ENCODE measurements at regions not wholly inside any gene's neighbourhood (a gene's known extent, or its start where the extent isn't known, plus 50 kb on each side); places are given as distances from the start of the nearest gene placed in this dataset.

DNA sequence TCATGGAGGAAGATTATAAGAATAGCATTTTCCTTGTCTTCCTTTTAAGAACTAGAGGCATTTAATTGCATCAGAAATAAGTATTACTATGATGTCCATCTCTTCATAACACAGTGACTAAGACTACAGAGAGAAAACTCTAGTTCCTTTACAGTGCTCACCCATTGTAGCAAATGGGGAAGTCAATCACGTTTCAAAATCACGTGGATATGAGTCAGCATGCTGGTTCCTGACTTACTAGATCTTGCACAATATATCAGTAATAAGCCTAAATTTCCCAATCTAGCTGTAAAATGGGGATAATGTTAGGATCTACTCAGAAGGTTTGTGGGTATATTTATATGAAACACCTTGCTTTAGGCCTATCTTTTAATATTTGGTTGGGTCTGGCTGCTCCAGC is 254.8 kb upstream of the EOMES start:
- peaks cover 2% of the 10 kb centered on the region for H3K27me3 Mint-ChIP-seq
- DNase-seq, result no peak
- H3K27ac Mint-ChIP-seq, result no peak overlapping the region
- CTCF ChIA-PET, result interaction anchor here (1.3 kb wide), 1 partner anchor 12 kb away, joined by 3 read pairs; no protein-coding TSS in a partner anchor
- no peak overlapping the region for H3K4me3 Mint-ChIP-seq
- no peaks in the 10 kb centered on the region for H3K36me3 Mint-ChIP-seq
- intact Hi-C loops (cut with micrococcal nuclease), result no loop called here
- POLR2A ChIA-PET, result no interaction called here
- no peaks in the 10 kb centered on the region for H3K9me3 Mint-ChIP-seq
- no peaks in the 10 kb centered on the region for H3K4me1 Mint-ChIP-seq (ENCODE audit: low read depth)

DNA sequence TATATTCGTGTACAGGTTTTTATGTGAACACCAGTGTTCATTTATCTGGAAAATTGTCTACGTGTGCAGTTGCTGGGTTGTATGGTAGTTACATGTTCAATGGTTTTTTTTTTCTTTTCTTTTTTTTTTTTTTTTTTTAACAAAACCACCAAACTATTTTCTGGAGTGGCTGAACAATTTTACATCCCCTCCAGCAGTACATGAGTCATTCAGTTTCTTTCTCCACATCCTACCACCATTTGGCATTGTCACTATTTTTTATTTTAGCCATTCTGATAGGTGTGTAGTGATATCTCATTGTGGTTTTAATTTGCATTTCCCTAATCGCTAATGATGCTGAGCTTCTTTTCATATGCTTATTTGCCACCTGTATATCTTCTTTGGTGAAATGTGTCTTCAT is 256.3 kb upstream of the EOMES start:
- Mint-ChIP-seq H3K4me1 (ENCODE audit: low read depth) (no peaks in the 10 kb centered on the region), H3K27me3 (peaks cover 2% of the 10 kb centered on the region), H3K9me3 (no peaks in the 10 kb centered on the region), H3K4me3 (no peak overlapping the region), H3K27ac (no peak overlapping the region), H3K36me3 (no peaks in the 10 kb centered on the region)
- ChIA-PET CTCF (no interaction called here), POLR2A (no interaction called here)
- intact Hi-C loops (cut with micrococcal nuclease), result no loop called here
- DNase-seq, result no peak

DNA sequence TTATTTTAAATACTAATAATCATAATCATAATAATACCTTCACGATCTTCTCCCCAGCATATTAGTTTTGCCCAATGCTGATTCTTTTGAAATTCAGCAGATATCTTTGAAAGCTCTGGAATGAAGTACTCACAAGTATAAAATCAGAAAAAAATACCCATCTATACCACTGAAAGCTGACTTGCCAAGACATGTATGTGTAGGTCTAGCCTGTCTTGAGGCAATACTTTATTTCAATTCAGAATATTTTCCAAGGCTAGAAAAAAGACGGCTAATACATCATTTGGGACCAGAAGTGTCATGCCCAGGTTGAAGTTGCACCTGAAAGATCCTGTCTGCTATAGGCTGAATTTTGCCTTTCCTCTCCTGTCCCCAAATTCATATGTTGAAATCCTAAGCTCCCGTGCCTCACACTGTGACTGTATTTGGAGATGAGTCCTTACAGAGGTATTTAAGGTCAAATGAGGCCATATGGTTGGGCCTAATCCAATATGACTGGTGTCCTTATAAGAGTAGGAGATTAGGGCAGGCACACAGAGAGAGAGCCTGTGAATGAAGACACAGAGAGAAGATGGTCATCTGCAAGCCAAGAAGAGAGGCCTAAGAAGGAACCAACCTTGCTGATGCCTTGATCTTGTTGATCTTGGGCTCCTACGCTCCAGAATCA is 255.9 kb upstream of the CMC1 start:
- Mint-ChIP-seq H3K4me1 (ENCODE audit: low read depth) (no peaks in the 10 kb centered on the region), H3K27me3 (peaks cover 2% of the 10 kb centered on the region), H3K4me3 (no peak overlapping the region), H3K36me3 (no peaks in the 10 kb centered on the region), H3K27ac (no peak overlapping the region), H3K9me3 (no peaks in the 10 kb centered on the region)
- intact Hi-C loops (cut with micrococcal nuclease), result no loop called here
- ChIA-PET CTCF (no interaction called here), POLR2A (no interaction called here)
- no peak for DNase-seq

DNA sequence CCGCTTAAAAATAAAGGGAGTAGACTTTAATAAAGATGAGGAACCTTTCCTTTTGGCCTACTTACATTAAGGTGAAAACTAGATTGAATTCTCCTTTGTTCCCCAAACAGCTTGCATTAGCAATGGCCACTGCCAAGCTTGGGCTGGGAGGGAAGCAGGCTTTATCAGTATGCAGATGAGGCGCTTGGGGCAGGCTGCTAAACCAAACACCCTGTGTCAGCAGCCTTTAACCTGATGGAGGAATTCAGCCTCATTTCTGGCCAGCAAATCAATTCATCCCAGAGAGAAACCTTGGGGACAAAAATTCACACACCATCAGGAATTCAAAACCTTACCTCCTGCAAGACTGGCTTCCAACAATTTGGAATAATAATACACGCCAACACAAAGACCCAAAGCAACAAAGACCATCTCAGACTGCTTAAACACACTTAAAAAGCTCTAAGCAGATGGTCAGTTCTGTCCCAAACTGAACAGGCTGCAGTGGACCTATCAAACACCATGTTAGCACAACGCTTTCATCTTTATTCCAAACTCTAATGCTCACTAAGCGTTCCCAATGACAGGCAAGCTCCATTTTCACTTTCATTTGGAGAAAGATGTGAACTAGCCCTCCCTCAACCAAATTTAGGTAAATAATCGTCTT is 255.1 kb upstream of the CMC1 start:
- Mint-ChIP-seq H3K4me1 (ENCODE audit: low read depth) (no peaks in the 10 kb centered on the region), H3K4me3 (no peak overlapping the region), H3K36me3 (no peaks in the 10 kb centered on the region), H3K9me3 (no peaks in the 10 kb centered on the region), H3K27me3 (no peaks in the 10 kb centered on the region), H3K27ac (no peak overlapping the region)
- POLR2A ChIA-PET, result no interaction called here
- intact Hi-C loops (cut with micrococcal nuclease), result no loop called here
- CTCF ChIA-PET, result no interaction called here
- no peak for DNase-seq

DNA sequence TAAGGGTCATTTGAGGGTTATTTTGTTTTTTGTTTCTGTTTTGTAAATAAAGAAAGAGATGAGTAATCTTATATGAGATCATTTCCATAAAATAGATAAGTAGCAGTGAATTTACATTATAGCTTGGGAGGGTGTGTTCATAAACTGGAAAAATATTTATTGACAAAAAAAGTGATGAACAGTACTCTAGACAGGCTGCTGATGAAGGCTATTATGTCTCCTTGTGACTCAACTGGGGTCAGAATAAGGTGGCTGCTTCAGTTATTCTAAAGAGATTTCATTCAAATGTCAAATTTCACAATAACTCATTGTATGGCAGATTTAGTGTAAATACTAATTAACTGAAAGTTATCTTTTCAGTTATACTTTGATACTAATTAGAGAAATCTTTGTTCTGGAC is 251.1 kb upstream of the CMC1 start:
- ChIA-PET CTCF (no interaction called here), POLR2A (no interaction called here)
- Mint-ChIP-seq H3K27ac (no peak overlapping the region), H3K4me1 (ENCODE audit: low read depth) (no peaks in the 10 kb centered on the region), H3K36me3 (no peaks in the 10 kb centered on the region), H3K27me3 (no peaks in the 10 kb centered on the region), H3K4me3 (no peak overlapping the region), H3K9me3 (no peaks in the 10 kb centered on the region)
- intact Hi-C loops (cut with micrococcal nuclease), result no loop called here
- DNase-seq, result no peak

DNA sequence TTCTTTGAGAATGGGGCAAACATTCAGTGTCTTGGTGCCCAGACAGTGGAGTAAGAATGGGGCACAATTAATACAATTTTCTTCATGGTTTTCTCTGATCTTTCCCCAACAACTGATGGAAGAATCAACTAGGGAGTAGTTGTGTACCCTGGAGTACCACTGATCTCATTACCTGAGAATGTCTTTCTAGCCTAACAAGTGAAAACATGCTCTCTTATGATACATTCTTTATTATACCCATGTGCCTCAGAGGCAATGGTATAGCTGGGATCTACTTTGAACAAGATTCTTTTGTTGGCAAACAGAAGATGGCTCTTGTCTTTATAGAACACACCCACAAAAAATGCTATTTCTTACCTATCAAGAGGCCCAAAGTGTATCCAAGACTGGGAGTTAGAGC is 250.6 kb upstream of the CMC1 start:
- Mint-ChIP-seq H3K9me3 (no peaks in the 10 kb centered on the region), H3K27ac (no peak overlapping the region), H3K36me3 (no peaks in the 10 kb centered on the region), H3K27me3 (no peaks in the 10 kb centered on the region), H3K4me3 (no peak overlapping the region), H3K4me1 (ENCODE audit: low read depth) (no peaks in the 10 kb centered on the region)
- no peak for DNase-seq
- ChIA-PET CTCF (no interaction called here), POLR2A (no interaction called here)
- intact Hi-C loops (cut with micrococcal nuclease), result no loop called here

DNA sequence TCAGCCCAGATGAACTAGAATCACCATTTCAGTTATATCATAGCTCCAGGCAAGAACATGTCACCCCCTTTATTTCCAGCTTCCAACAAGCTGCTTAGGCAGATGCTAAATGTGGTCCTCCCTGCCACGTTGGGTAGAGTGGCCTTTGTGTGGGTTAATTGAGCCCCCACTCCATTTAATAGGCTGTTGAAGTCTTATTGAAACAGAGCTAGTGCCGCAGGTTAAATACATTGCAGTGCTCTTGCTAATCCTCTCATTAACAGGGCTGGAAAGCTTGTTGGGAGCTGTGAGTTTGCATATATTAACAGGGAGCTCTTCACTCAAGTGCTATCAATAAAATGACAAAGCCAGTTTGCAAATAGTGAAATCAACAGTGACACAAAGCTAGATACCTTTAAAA is 248.4 kb upstream of the CMC1 start:
- CTCF ChIA-PET, result no interaction called here
- Mint-ChIP-seq H3K4me3 (no peak overlapping the region), H3K36me3 (no peaks in the 10 kb centered on the region), H3K27me3 (no peaks in the 10 kb centered on the region), H3K27ac (no peak overlapping the region), H3K4me1 (ENCODE audit: low read depth) (no peaks in the 10 kb centered on the region), H3K9me3 (peaks cover 3% of the 10 kb centered on the region)
- intact Hi-C loops (cut with micrococcal nuclease), result no loop called here
- POLR2A ChIA-PET, result no interaction called here
- DNase-seq, result no peak

DNA sequence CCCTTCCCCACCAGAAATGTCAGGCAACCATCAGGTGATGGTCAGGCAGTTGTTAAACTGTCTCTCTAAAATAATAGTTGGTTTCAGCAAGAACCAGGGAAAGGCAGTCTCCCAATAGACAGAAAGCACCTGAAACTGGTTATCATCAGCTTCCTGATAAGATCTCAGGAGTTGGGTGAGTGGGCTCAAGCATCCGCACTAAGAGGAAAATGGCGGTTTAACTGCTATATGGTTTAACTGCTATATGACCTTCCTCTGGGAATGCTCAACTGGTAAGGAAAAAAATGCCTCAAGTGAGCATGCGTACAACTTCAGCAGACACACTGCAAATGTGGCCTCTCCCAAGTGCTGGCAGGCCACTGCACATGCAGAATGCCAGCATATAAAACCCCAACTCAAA is 240.8 kb upstream of the CMC1 start:
- Mint-ChIP-seq H3K27me3 (no peaks in the 10 kb centered on the region), H3K4me3 (no peak overlapping the region), H3K36me3 (peaks cover 6% of the 10 kb centered on the region), H3K27ac (no peak overlapping the region), H3K4me1 (ENCODE audit: low read depth) (no peaks in the 10 kb centered on the region), H3K9me3 (peaks cover 17% of the 10 kb centered on the region)
- POLR2A ChIA-PET, result interaction anchor here (1.4 kb wide), 1 partner anchor 10 kb away, joined by 3 read pairs; no protein-coding TSS in a partner anchor
- intact Hi-C loops (cut with micrococcal nuclease), result no loop called here
- no peak for DNase-seq
- CTCF ChIA-PET, result no interaction called here

DNA sequence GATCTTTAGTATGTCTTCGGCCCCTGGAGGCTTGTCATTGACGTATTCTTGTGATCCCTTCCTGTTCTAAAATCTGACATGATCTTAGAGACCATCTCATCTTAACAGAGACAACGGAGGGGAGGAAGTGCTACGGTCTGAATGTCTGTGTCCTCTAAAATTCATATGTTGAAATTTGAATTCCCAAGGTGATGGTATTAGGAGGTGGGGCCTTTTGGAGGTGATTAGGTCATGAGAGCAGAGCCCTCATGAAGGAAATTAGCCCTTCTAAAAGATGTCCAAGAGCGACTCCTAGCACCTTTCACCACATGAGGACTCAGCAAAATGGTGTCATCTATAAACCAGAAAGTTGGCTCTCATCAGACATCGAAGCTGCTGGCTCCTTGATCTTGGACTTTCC is 233.2 kb upstream of the CMC1 start:
- intact Hi-C loops (cut with micrococcal nuclease), result no loop called here
- Mint-ChIP-seq H3K27ac (no peak overlapping the region), H3K36me3 (peaks cover 1% of the 10 kb centered on the region), H3K27me3 (no peaks in the 10 kb centered on the region), H3K4me3 (no peak overlapping the region), H3K9me3 (peaks cover 3% of the 10 kb centered on the region), H3K4me1 (ENCODE audit: low read depth) (no peaks in the 10 kb centered on the region)
- DNase-seq, result no peak
- ChIA-PET POLR2A (no interaction called here), CTCF (interaction anchor here (1.4 kb wide), 1 partner anchor 296 kb away, joined by 4 read pairs; no protein-coding TSS in a partner anchor)

DNA sequence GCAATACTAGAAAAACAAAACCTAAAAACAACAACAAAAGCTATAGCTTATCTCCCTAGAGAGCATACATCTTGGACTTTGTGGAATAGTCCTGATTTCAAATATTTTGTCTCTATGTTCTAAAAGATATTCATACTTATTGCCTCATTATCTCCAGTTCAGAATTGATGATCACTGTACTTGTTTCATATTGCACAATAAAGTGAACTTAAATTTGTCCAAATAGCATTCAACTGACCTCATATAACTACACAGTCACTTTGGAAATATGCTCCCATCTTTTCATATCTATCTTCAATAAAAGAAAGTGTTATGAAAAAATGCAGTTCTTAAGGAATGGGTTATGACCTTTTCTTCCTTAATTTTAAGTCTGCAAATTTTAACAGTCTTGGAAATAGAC is 228.6 kb upstream of the CMC1 start:
- no peak for DNase-seq
- H3K9me3 Mint-ChIP-seq, result no peaks in the 10 kb centered on the region
- POLR2A ChIA-PET, result no interaction called here
- CTCF ChIA-PET, result no interaction called here
- H3K36me3 Mint-ChIP-seq, result no peaks in the 10 kb centered on the region
- no peak overlapping the region for H3K27ac Mint-ChIP-seq
- peaks cover 2% of the 10 kb centered on the region for H3K27me3 Mint-ChIP-seq
- H3K4me1 Mint-ChIP-seq (ENCODE audit: low read depth), result no peaks in the 10 kb centered on the region
- intact Hi-C loops (cut with micrococcal nuclease), result no loop called here
- no peak overlapping the region for H3K4me3 Mint-ChIP-seq

DNA sequence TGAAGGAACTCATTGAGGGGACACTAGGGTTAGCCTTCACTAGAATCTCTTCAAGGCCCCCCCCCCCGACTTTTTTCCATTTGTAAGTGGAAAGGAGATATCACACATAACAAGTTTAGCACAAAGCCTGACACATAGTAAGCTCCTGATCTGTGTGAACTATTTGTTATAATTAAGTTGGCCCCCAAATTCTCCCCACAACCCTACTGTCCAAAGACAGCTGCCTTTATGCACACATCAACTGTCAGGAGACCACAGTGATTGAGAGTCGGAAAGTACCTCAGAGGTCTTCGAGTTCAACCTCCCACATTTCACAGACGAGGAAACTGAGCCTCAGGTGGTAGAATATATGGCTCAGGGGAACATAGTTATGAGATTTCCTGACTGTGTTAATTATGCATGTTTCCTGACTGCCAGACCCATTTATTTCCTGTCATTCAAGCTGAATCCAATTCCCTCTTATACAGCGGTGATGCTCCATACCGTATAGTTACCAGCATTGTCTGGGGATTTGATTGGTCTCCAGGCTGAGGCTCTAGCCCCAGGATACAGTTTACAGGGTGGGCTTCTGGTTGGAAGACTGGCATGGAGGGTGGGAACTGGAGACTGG is 227.4 kb upstream of the CMC1 start:
- intact Hi-C loops (cut with micrococcal nuclease), result no loop called here
- Mint-ChIP-seq H3K27me3 (peaks cover 2% of the 10 kb centered on the region), H3K4me1 (ENCODE audit: low read depth) (no peaks in the 10 kb centered on the region), H3K9me3 (no peaks in the 10 kb centered on the region), H3K36me3 (no peaks in the 10 kb centered on the region), H3K4me3 (no peak overlapping the region), H3K27ac (no peak overlapping the region)
- CTCF ChIA-PET, result no interaction called here
- POLR2A ChIA-PET, result no interaction called here
- DNase-seq, result no peak

DNA sequence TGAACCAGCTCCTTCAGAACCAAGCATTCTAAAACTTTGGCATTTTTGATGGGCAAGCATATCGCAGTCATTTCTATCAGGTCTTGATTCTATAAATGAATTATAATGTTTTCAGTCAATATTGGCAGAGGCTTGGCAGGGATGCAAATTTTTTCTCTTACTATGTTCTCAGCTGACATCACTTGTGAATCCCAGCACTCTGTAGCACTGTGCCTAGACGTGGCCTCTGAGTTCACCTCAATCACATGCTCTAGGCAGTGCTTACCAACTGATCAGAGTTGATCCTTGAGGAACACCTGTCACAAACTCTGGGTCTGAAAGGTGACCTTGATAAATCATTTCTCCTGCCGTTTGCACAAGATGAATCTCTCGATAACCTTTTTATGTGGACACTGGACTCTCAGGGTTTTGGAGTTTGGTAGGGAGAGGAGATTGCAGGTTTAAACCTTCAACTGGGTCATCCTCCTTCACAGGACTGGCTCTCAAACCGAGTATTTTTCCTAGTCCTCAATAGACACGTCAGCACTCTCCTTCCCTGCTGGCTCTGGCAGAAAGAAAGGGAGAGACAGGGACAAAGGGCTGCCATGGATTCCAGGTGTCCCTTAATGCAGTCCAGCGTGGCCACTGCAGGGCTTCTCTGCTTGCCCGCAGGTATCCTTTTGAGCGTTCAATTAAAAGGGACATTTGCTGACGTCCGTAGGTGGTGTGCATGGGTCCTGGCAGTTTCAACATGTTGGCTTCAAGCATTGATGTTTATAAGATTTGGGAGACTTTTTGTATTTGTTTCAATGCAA is 222.3 kb upstream of the CMC1 start:
- Mint-ChIP-seq H3K4me3 (no peak overlapping the region), H3K27ac (no peak overlapping the region), H3K4me1 (ENCODE audit: low read depth) (no peaks in the 10 kb centered on the region), H3K9me3 (peaks cover 8% of the 10 kb centered on the region), H3K27me3 (peaks cover 2% of the 10 kb centered on the region), H3K36me3 (peaks cover 6% of the 10 kb centered on the region)
- CTCF ChIA-PET, result no interaction called here
- DNase-seq, result no peak
- POLR2A ChIA-PET, result no interaction called here
- intact Hi-C loops (cut with micrococcal nuclease), result loop anchor here (1.0 kb wide), 1 partner anchor 31 kb away; no protein-coding TSS in a partner anchor
